CD14-positive monocyte (primary cell): ENCODE measurements at regions not wholly inside any gene's neighbourhood (a gene's known extent, or its start where the extent isn't known, plus 50 kb on each side); places are given as distances from the start of the nearest gene placed in this dataset.

Experiments used
- DNase-seq, 3 donors: peaks; one replicate each; pipeline ENCODE4 v3.0.0-alpha.2; 2011 to 2022
- H2AFZ ChIP-seq: 2 replicates; pipeline ENCODE4 v1.6.0; 2012; ENCODE audit warnings: mild to moderate bottlenecking, low read depth, low read length, inconsistent platforms; ENCODE audit not compliant: insufficient read depth, poor library complexity, severe bottlenecking
- H3K27ac ChIP-seq, 2 donors: 1 replicate in 1 of 2; 2 replicates in 1 of 2; pipeline ENCODE4 v1.5.1; 2012 to 2013; ENCODE audit warnings: low read length in 2 of 2, control low read depth in 1 of 2, inconsistent platforms in 1 of 2, low read depth in 1 of 2, mild to moderate bottlenecking in 1 of 2
- H3K27me3 ChIP-seq, 2 donors: one replicate each; pipeline versions ENCODE4 v1.6.0 to v1.6.1; 2011 to 2013; ENCODE audit warnings: low read length in 2 of 2; ENCODE audit not compliant: control insufficient read depth in 2 of 2, insufficient read depth in 2 of 2
- H3K36me3 ChIP-seq, 2 donors: replicated peaks in 1 of 2; 1 replicate in 1 of 2; 2 replicates in 1 of 2; pipeline versions ENCODE4 v1.5.1 to v1.6.1; 2012 to 2013; ENCODE audit warnings: low read length in 2 of 2, control low read depth in 1 of 2, inconsistent platforms in 1 of 2, mild to moderate bottlenecking in 1 of 2; ENCODE audit not compliant: insufficient read depth in 2 of 2, control insufficient read depth in 1 of 2
- H3K4me1 ChIP-seq, 2 donors: 1 replicate in 1 of 2; 2 replicates in 1 of 2; pipeline versions ENCODE4 v1.5.1 to v1.6.1; 2012 to 2013; ENCODE audit warnings: low read length in 2 of 2, control low read depth in 1 of 2, inconsistent platforms in 1 of 2, mild to moderate bottlenecking in 1 of 2, moderate library complexity in 1 of 2; ENCODE audit not compliant: insufficient read depth in 2 of 2, control insufficient read depth in 1 of 2
- H3K4me2 ChIP-seq: replicated peaks from 2 replicates; pipeline ENCODE3; 2012; ENCODE audit warnings: low read length, moderate library complexity, mild to moderate bottlenecking; ENCODE audit not compliant: poor library complexity, severe bottlenecking; ENCODE audit errors: extremely low read depth
- H3K4me3 ChIP-seq, 3 experiments: fragments of 200-600 bp in 1 of 3; sonication (generic) in 1 of 3; replicated peaks in 1 of 3; 1 replicate in 2 of 3; 2 replicates in 1 of 3; pipeline ENCODE4 v1.5.1; 2011 to 2013; ENCODE audit warnings: low read length in 3 of 3, mild to moderate bottlenecking in 3 of 3, control low read depth in 2 of 3, low read depth in 2 of 3, inconsistent platforms in 1 of 3, moderate library complexity in 1 of 3
- H3K79me2 ChIP-seq: 2 replicates; pipeline ENCODE4 v1.6.0; 2012; ENCODE audit warnings: mild to moderate bottlenecking, control low read depth, inconsistent platforms, low read length, moderate library complexity; ENCODE audit not compliant: insufficient read depth
- H3K9ac ChIP-seq: 2 replicates; pipeline ENCODE4 v1.6.0; 2017; ENCODE audit warnings: low read length, mild to moderate bottlenecking; ENCODE audit not compliant: insufficient read depth, poor library complexity, severe bottlenecking
- H3K9me3 ChIP-seq, 2 donors: replicated peaks in 1 of 2; 1 replicate in 1 of 2; 2 replicates in 1 of 2; pipeline versions ENCODE4 v1.5.1 to v1.6.1; 2012 to 2013; ENCODE audit warnings: low read length in 2 of 2, control low read depth in 1 of 2; ENCODE audit not compliant: control insufficient read depth in 1 of 2, insufficient read depth in 1 of 2
- H4K20me1 ChIP-seq: 2 replicates; pipeline ENCODE4 v1.6.0; 2012; ENCODE audit warnings: mild to moderate bottlenecking, low read length, control low read depth, moderate library complexity; ENCODE audit not compliant: insufficient read depth
- H3K27ac Mint-ChIP-seq, 7 donors: one replicate each; pipeline ENCODE4 v1.8.0; 2020; ENCODE audit warnings: mild to moderate bottlenecking in 7 of 7, mixed read lengths in 7 of 7, moderate library complexity in 6 of 7, inconsistent platforms in 2 of 7
- H3K27me3 Mint-ChIP-seq, 3 donors: one replicate each; pipeline ENCODE4 v1.8.0; 2021 to 2022; ENCODE audit warnings: low read depth in 3 of 3, mild to moderate bottlenecking in 3 of 3, mixed read lengths in 3 of 3, moderate library complexity in 3 of 3, inconsistent platforms in 1 of 3
- H3K36me3 Mint-ChIP-seq, 2 donors: one replicate each; pipeline ENCODE4 v1.8.0; 2020; ENCODE audit warnings: mixed read lengths in 2 of 2, inconsistent platforms in 1 of 2, mild to moderate bottlenecking in 1 of 2
- H3K4me1 Mint-ChIP-seq: one replicate; pipeline ENCODE4 v1.8.0; 2020; ENCODE audit warnings: mild to moderate bottlenecking, mixed read lengths
- H3K4me3 Mint-ChIP-seq, 2 donors: one replicate each; pipeline ENCODE4 v1.8.0; 2020; ENCODE audit warnings: mild to moderate bottlenecking in 2 of 2, mixed read lengths in 2 of 2, moderate library complexity in 1 of 2
- H3K9me3 Mint-ChIP-seq, 7 donors: one replicate each; pipeline ENCODE4 v1.8.0; 2020 to 2022; ENCODE audit warnings: mixed read lengths in 7 of 7, mild to moderate bottlenecking in 6 of 7, moderate library complexity in 6 of 7, inconsistent platforms in 2 of 7
- WGBS: methylation state at CpG from one replicate; pipeline ENCODE4 v1.1.5; 2013; ENCODE audit warnings: missing lambda C conversion rate; ENCODE audit not compliant: insufficient coverage; 5-methylcytosine and 5-hydroxymethylcytosine counted together
- intact Hi-C, 2 donors: fragments of 100-400 bp; cut with micrococcal nuclease; formaldehyde crosslinking; loops; one replicate each; pipeline versions ENCODE4 v1.15.0 to v1.15.1; 2023
- TF ChIP-seq, protein P1 (sequence below): fragments of 200-600 bp; IDR thresholded peaks from one replicate; pipeline ENCODE4 v1.8.0; 2022; ENCODE audit warnings: antibody characterized with exemption, mild to moderate bottlenecking

DNA sequence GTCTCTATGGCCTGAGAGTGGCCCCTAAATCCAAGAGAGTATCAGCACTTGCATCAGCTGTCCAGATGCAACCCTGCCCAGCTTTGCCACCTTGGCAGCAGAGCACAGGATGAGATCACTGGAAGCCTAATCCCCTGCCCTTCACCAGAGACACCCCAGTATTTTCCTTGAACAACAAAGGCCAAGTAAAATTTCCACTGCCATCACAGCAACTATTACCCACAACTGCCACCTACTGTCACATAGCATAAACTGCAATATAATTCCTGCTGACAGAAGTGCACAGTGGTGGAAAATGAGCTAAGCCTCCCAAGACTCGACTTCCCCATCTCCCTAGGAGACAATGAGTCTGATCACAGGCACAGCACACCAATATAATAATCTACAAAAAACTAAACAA is 462.8 kb upstream of the ZWINT start:
- H3K9me3 ChIP-seq: peaks cover 10 to 28% of the 10 kb centered on the region in 2 donors
- no peak for DNase-seq
- intact Hi-C loops: no loop called here

GRCh38 chr10:56805022-56805421 is 444.0 kb upstream of the ZWINT start:
- Mint-ChIP-seq H3K36me3 (no peaks in the 10 kb centered on the region), H3K27me3 (no peaks in the 10 kb centered on the region), H3K9me3 (peaks cover 0 to 8% (median 0%) of the 10 kb centered on the region in 7 donors), H3K4me1 (no peaks in the 10 kb centered on the region), H3K4me3 (no peak overlapping the region), H3K27ac (no peak overlapping the region)
- TF ChIP-seq, protein P1, sequence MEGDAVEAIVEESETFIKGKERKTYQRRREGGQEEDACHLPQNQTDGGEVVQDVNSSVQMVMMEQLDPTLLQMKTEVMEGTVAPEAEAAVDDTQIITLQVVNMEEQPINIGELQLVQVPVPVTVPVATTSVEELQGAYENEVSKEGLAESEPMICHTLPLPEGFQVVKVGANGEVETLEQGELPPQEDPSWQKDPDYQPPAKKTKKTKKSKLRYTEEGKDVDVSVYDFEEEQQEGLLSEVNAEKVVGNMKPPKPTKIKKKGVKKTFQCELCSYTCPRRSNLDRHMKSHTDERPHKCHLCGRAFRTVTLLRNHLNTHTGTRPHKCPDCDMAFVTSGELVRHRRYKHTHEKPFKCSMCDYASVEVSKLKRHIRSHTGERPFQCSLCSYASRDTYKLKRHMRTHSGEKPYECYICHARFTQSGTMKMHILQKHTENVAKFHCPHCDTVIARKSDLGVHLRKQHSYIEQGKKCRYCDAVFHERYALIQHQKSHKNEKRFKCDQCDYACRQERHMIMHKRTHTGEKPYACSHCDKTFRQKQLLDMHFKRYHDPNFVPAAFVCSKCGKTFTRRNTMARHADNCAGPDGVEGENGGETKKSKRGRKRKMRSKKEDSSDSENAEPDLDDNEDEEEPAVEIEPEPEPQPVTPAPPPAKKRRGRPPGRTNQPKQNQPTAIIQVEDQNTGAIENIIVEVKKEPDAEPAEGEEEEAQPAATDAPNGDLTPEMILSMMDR: no peak
- Histone ChIP-seq H3K9me3 (peaks cover 5 to 6% of the 10 kb centered on the region in 2 donors), H3K4me1 (no peaks in the 10 kb centered on the region), H2AFZ (no peak overlapping the region), H3K27me3 (no peaks in the 10 kb centered on the region), H3K27ac (no peak overlapping the region), H3K79me2 (no peaks in the 10 kb centered on the region), H3K36me3 (no peaks in the 10 kb centered on the region), H3K4me3 (no peak overlapping the region), H3K9ac (no peak overlapping the region), H3K4me2 (no peak overlapping the region), H4K20me1 (no peaks in the 10 kb centered on the region)
- no CpG with 5 or more reads among the region's 1 CpG for WGBS
- no peak for DNase-seq
- intact Hi-C loops: no loop called here

More for the DNA sequence above, 462.8 kb upstream of the ZWINT start:
- Histone ChIP-seq H3K36me3 (no peaks in the 10 kb centered on the region), H3K9ac (no peak overlapping the region), H3K27ac (no peak overlapping the region), H3K4me3 (no peak overlapping the region), H4K20me1 (no peaks in the 10 kb centered on the region), H3K79me2 (no peaks in the 10 kb centered on the region), H3K4me2 (no peak overlapping the region), H3K27me3 (no peaks in the 10 kb centered on the region), H2AFZ (no peak overlapping the region), H3K4me1 (no peaks in the 10 kb centered on the region)
- H3K27me3 Mint-ChIP-seq: no peaks in the 10 kb centered on the region
- peaks cover 6 to 31% (median 12%) of the 10 kb centered on the region in 7 donors for H3K9me3 Mint-ChIP-seq
- H3K4me3 Mint-ChIP-seq: no peak overlapping the region
- no peaks in the 10 kb centered on the region for H3K4me1 Mint-ChIP-seq
- no peak overlapping the region for H3K27ac Mint-ChIP-seq
- no CpG with 5 or more reads among the region's 1 CpG for WGBS
- TF ChIP-seq, protein P1: no peak
- no peaks in the 10 kb centered on the region for H3K36me3 Mint-ChIP-seq
